ENCODE measurements at regions not wholly inside any gene's neighbourhood (a gene's known extent, or its start where the extent isn't known, plus 50 kb on each side); places are given as distances from the start of the nearest gene placed in this dataset.

GRCh38 chr4:151939670-151940069, 178.9 kb upstream of the GATB start:
- no peak for ATAC-seq
- TF ChIP-seq SNAI2 (CRISPR knock-in tag; IDR thresholded peaks at IDR 0.05): no peak
- TF ChIP-seq ESRRG (CRISPR knock-in tag; IDR thresholded peaks at IDR 0.05): no peak
- no peak for TF ChIP-seq TSHZ2 (CRISPR knock-in tag; IDR thresholded peaks at IDR 0.05)
- no peak for TF ChIP-seq CREB5 (CRISPR knock-in tag; IDR thresholded peaks at IDR 0.05; ENCODE audit: low read depth)
- TF ChIP-seq RARB (CRISPR knock-in tag; IDR thresholded peaks at IDR 0.05): no peak
- TF ChIP-seq PPARA (CRISPR knock-in tag; IDR thresholded peaks at IDR 0.05; ENCODE audit: borderline replicate concordance): no peak
- TF ChIP-seq TCF4 (CRISPR knock-in tag; IDR thresholded peaks at IDR 0.05; ENCODE audit: borderline replicate concordance): no peak
- no peak for TF ChIP-seq GLIS3 (CRISPR knock-in tag; IDR thresholded peaks at IDR 0.05)
- no peak for TF ChIP-seq TOX (CRISPR knock-in tag; IDR thresholded peaks at IDR 0.05; ENCODE audit: borderline replicate concordance)
- TF ChIP-seq ZNF8 (CRISPR knock-in tag; IDR thresholded peaks at IDR 0.05): no peak
- TF ChIP-seq CSDC2 (CRISPR knock-in tag; IDR thresholded peaks at IDR 0.05): no peak
- TF ChIP-seq CSRNP3 (CRISPR knock-in tag; IDR thresholded peaks at IDR 0.05): no peak
- no peak for TF ChIP-seq ZFP3 (CRISPR knock-in tag; IDR thresholded peaks at IDR 0.05)
- TF ChIP-seq ZNF565 (CRISPR knock-in tag; conservative IDR thresholded peaks at IDR 0.05; ENCODE audit: low read depth): no peak
- TF ChIP-seq BACH2 (CRISPR knock-in tag; IDR thresholded peaks at IDR 0.05; ENCODE audit: borderline replicate concordance): no peak
- no peak for TF ChIP-seq OSR1 (CRISPR knock-in tag; IDR thresholded peaks at IDR 0.05)

- ATAC-seq: no peak
- TF ChIP-seq ZNF565 (CRISPR knock-in tag; conservative IDR thresholded peaks at IDR 0.05; ENCODE audit: low read depth) (no peak), ZNF8 (CRISPR knock-in tag; IDR thresholded peaks at IDR 0.05) (no peak), ARNTL (CRISPR knock-in tag; IDR thresholded peaks at IDR 0.05; ENCODE audit: borderline replicate concordance, low read depth) (no peak), ESRRG (CRISPR knock-in tag; IDR thresholded peaks at IDR 0.05) (no peak), CSDC2 (CRISPR knock-in tag; IDR thresholded peaks at IDR 0.05) (no peak), ZNF70 (CRISPR knock-in tag; IDR thresholded peaks at IDR 0.05) (no peak), PATZ1 (CRISPR knock-in tag; IDR thresholded peaks at IDR 0.05; ENCODE audit: borderline replicate concordance) (no peak), TCF4 (CRISPR knock-in tag; IDR thresholded peaks at IDR 0.05; ENCODE audit: borderline replicate concordance) (no peak), RARB (CRISPR knock-in tag; IDR thresholded peaks at IDR 0.05) (no peak), BACH2 (CRISPR knock-in tag; IDR thresholded peaks at IDR 0.05; ENCODE audit: borderline replicate concordance) (no peak), PPARA (CRISPR knock-in tag; IDR thresholded peaks at IDR 0.05; ENCODE audit: borderline replicate concordance) (no peak), ZFP30 (CRISPR knock-in tag; IDR thresholded peaks at IDR 0.05) (no peak), OSR1 (CRISPR knock-in tag; IDR thresholded peaks at IDR 0.05) (no peak)
These were observed 174.6 kb upstream of the GATB start for GRCh38 chr4:151935411-151935810.

- no peak for ATAC-seq
These were observed 174.0 kb upstream of the GATB start for GRCh38 chr4:151934766-151935165.

More at GRCh38 chr4:151934766-151935165, 174.0 kb upstream of the GATB start:
- no peak for TF ChIP-seq GLIS3 (CRISPR knock-in tag; IDR thresholded peaks at IDR 0.05)
- TF ChIP-seq CSRNP3 (CRISPR knock-in tag; IDR thresholded peaks at IDR 0.05): no peak
- no peak for TF ChIP-seq ISL1 (CRISPR knock-in tag; IDR thresholded peaks at IDR 0.05)
- no peak for TF ChIP-seq ZNF565 (CRISPR knock-in tag; conservative IDR thresholded peaks at IDR 0.05; ENCODE audit: low read depth)
- no peak for TF ChIP-seq ZNF8 (CRISPR knock-in tag; IDR thresholded peaks at IDR 0.05)
- no peak for TF ChIP-seq ZC3H10 (CRISPR knock-in tag; IDR thresholded peaks at IDR 0.05)
- no peak for TF ChIP-seq SNAI2 (CRISPR knock-in tag; IDR thresholded peaks at IDR 0.05)
- no peak for TF ChIP-seq ZFP30 (CRISPR knock-in tag; IDR thresholded peaks at IDR 0.05)
- TF ChIP-seq TSHZ2 (CRISPR knock-in tag; IDR thresholded peaks at IDR 0.05): no peak
- no peak for TF ChIP-seq RARB (CRISPR knock-in tag; IDR thresholded peaks at IDR 0.05)
- no peak for TF ChIP-seq OSR1 (CRISPR knock-in tag; IDR thresholded peaks at IDR 0.05)
- TF ChIP-seq TCF4 (CRISPR knock-in tag; IDR thresholded peaks at IDR 0.05; ENCODE audit: borderline replicate concordance): no peak
- no peak for TF ChIP-seq ARNTL (CRISPR knock-in tag; IDR thresholded peaks at IDR 0.05; ENCODE audit: borderline replicate concordance, low read depth)
- no peak for TF ChIP-seq TOX (CRISPR knock-in tag; IDR thresholded peaks at IDR 0.05; ENCODE audit: borderline replicate concordance)
- TF ChIP-seq CREB5 (CRISPR knock-in tag; IDR thresholded peaks at IDR 0.05; ENCODE audit: low read depth): no peak
- TF ChIP-seq ESRRG (CRISPR knock-in tag; IDR thresholded peaks at IDR 0.05): no peak
